ENCODE measurements at regions not wholly inside any gene's neighbourhood (a gene's known extent, or its start where the extent isn't known, plus 50 kb on each side); places are given as distances from the start of the nearest gene placed in this dataset.
A peak's percentile ranks its signal among the peaks of the same experiment; 100 is the strongest.

DNA sequence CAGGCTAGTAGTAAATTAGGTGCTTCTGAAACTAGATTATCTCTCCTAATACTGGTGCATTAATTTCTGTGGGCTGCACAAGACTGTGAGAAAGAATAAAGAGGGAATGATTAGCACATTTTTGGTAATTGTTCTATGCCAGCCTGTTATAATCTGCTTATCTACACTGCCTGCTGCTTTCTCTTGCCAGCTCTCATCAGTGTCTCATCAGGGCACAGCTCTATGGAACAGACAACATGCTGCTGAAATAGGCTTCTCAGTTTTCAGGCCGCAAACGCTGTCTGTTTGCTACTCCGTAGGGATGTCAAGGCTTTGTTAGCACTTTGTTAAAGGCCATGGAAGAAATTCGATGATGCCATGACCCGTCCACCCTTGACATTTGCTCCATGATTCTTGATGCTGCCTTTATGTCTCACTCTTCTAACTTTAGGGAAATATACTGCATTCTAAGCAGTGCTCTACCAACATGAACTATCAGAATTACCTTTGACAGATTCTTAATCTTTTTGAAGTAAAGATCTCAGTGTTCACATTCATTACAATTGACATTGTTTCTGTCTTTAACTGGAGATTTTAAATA is 84.0 kb upstream of the PRR20A start:
- H3K9ac ChIP-seq (ENCODE audit: low read depth in 1 of 2, low read length in 2 of 2): no peak overlapping the region
- H3K27ac ChIP-seq (ENCODE audit: low read depth in 1 of 2, low read length in 2 of 2): no peak overlapping the region
- H3K4me3 ChIP-seq (ENCODE audit: low read depth in 1 of 3, low read length in 3 of 3): no peak overlapping the region
- H3K27me3 ChIP-seq (ENCODE audit: control insufficient read depth in 4 of 4, insufficient read depth in 4 of 4, low read length in 3 of 4): no peaks in the 10 kb centered on the region
- TF ChIP-seq, protein P1, sequence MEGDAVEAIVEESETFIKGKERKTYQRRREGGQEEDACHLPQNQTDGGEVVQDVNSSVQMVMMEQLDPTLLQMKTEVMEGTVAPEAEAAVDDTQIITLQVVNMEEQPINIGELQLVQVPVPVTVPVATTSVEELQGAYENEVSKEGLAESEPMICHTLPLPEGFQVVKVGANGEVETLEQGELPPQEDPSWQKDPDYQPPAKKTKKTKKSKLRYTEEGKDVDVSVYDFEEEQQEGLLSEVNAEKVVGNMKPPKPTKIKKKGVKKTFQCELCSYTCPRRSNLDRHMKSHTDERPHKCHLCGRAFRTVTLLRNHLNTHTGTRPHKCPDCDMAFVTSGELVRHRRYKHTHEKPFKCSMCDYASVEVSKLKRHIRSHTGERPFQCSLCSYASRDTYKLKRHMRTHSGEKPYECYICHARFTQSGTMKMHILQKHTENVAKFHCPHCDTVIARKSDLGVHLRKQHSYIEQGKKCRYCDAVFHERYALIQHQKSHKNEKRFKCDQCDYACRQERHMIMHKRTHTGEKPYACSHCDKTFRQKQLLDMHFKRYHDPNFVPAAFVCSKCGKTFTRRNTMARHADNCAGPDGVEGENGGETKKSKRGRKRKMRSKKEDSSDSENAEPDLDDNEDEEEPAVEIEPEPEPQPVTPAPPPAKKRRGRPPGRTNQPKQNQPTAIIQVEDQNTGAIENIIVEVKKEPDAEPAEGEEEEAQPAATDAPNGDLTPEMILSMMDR (IDR thresholded peaks at IDR 0.05; ENCODE audit: low read depth, low read length, missing input control): no peak
- TF ChIP-seq SP1 (IDR thresholded peaks at IDR 0.05) (no peak), RXRA (IDR thresholded peaks at IDR 0.05) (no peak)
- TF ChIP-seq, protein P2, sequence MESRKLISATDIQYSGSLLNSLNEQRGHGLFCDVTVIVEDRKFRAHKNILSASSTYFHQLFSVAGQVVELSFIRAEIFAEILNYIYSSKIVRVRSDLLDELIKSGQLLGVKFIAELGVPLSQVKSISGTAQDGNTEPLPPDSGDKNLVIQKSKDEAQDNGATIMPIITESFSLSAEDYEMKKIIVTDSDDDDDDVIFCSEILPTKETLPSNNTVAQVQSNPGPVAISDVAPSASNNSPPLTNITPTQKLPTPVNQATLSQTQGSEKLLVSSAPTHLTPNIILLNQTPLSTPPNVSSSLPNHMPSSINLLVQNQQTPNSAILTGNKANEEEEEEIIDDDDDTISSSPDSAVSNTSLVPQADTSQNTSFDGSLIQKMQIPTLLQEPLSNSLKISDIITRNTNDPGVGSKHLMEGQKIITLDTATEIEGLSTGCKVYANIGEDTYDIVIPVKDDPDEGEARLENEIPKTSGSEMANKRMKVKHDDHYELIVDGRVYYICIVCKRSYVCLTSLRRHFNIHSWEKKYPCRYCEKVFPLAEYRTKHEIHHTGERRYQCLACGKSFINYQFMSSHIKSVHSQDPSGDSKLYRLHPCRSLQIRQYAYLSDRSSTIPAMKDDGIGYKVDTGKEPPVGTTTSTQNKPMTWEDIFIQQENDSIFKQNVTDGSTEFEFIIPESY (IDR thresholded peaks at IDR 0.05): no peak
- TF ChIP-seq, protein P3, sequence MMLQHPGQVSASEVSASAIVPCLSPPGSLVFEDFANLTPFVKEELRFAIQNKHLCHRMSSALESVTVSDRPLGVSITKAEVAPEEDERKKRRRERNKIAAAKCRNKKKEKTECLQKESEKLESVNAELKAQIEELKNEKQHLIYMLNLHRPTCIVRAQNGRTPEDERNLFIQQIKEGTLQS (IDR thresholded peaks at IDR 0.05): no peak
- H3K9me3 ChIP-seq (ENCODE audit: control insufficient read depth in 4 of 4, low read length in 3 of 4): no peaks in the 10 kb centered on the region
- no peaks in the 10 kb centered on the region for H3K4me1 ChIP-seq (ENCODE audit: control insufficient read depth in 4 of 4, insufficient read depth in 4 of 4, low read length in 3 of 4)
- no peak for DNase-seq (ENCODE audit: low spot score)
- WGBS: 84% methylated on average over 5 of the region's 5 CpGs
- H3K36me3 ChIP-seq (ENCODE audit: control insufficient read depth in 4 of 4, insufficient read depth in 3 of 4, low read depth in 1 of 4, low read length in 3 of 4): no peaks in the 10 kb centered on the region

DNA sequence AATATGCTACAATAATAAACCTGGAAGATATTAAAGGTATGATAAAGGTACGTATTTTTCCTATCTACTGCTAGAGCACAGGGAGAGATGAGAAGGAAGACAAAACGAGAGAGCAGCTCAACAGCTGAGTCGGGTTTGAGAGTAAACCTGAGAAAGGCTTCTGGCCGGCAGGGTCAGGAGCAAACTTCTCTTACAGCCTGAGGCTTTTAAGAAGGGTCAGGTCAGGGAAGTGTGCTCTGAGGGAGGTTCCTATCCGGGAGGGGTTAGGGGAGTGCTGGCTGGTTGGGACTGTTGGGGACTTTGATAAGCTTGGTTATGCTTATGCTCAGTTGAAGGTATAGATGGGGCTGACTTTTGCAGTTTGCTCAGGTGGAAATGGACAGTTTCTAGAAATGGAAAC is 77.7 kb upstream of the PRR20A start:
- H3K36me3 ChIP-seq (ENCODE audit: control insufficient read depth in 4 of 4, insufficient read depth in 3 of 4, low read depth in 1 of 4, low read length in 3 of 4): no peaks in the 10 kb centered on the region
- H3K4me1 ChIP-seq (ENCODE audit: control insufficient read depth in 4 of 4, insufficient read depth in 4 of 4, low read length in 3 of 4): peaks cover 0 to 3% (median 0%) of the 10 kb centered on the region in 4 donors
- no peak for DNase-seq (ENCODE audit: low spot score)
- TF ChIP-seq GABPA (IDR thresholded peaks at IDR 0.05 in 1 of 2, conservative IDR thresholded peaks at IDR 0.05 in 1 of 2): no peak
- TF ChIP-seq FOXA2 (IDR thresholded peaks at IDR 0.05): no peak
- TF ChIP-seq, protein P3 (IDR thresholded peaks at IDR 0.05): no peak
- TF ChIP-seq EGR1 (IDR thresholded peaks at IDR 0.05; ENCODE audit: low read depth in 2 of 2): no peak
- no peak for TF ChIP-seq HNF4G (IDR thresholded peaks at IDR 0.05)
- no peak for TF ChIP-seq TAF1 (conservative IDR thresholded peaks at IDR 0.05)
- TF ChIP-seq FOXA1 (IDR thresholded peaks at IDR 0.05): no peak
- TF ChIP-seq NR2F2 (IDR thresholded peaks at IDR 0.05): no peak
- no peak for TF ChIP-seq RAD21 (IDR thresholded peaks at IDR 0.05)
- TF ChIP-seq, protein P2 (IDR thresholded peaks at IDR 0.05): no peak
- TF ChIP-seq, protein P4, sequence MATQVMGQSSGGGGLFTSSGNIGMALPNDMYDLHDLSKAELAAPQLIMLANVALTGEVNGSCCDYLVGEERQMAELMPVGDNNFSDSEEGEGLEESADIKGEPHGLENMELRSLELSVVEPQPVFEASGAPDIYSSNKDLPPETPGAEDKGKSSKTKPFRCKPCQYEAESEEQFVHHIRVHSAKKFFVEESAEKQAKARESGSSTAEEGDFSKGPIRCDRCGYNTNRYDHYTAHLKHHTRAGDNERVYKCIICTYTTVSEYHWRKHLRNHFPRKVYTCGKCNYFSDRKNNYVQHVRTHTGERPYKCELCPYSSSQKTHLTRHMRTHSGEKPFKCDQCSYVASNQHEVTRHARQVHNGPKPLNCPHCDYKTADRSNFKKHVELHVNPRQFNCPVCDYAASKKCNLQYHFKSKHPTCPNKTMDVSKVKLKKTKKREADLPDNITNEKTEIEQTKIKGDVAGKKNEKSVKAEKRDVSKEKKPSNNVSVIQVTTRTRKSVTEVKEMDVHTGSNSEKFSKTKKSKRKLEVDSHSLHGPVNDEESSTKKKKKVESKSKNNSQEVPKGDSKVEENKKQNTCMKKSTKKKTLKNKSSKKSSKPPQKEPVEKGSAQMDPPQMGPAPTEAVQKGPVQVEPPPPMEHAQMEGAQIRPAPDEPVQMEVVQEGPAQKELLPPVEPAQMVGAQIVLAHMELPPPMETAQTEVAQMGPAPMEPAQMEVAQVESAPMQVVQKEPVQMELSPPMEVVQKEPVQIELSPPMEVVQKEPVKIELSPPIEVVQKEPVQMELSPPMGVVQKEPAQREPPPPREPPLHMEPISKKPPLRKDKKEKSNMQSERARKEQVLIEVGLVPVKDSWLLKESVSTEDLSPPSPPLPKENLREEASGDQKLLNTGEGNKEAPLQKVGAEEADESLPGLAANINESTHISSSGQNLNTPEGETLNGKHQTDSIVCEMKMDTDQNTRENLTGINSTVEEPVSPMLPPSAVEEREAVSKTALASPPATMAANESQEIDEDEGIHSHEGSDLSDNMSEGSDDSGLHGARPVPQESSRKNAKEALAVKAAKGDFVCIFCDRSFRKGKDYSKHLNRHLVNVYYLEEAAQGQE (IDR thresholded peaks at IDR 0.05): no peak
- no peak for TF ChIP-seq HNF4A (conservative IDR thresholded peaks at IDR 0.05)
- no peak for TF ChIP-seq YY1 (IDR thresholded peaks at IDR 0.05)
- TF ChIP-seq, protein P5, sequence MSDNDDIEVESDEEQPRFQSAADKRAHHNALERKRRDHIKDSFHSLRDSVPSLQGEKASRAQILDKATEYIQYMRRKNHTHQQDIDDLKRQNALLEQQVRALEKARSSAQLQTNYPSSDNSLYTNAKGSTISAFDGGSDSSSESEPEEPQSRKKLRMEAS (IDR thresholded peaks at IDR 0.05): no peak
- no peak for TF ChIP-seq JUND (IDR thresholded peaks at IDR 0.05)
- TF ChIP-seq SP1 (IDR thresholded peaks at IDR 0.05): no peak
- 64% methylated on average over 5 of the region's 5 CpGs for WGBS
- no peaks in the 10 kb centered on the region for H3K27me3 ChIP-seq (ENCODE audit: control insufficient read depth in 4 of 4, insufficient read depth in 4 of 4, low read length in 3 of 4)
- no peak overlapping the region for H3K27ac ChIP-seq (ENCODE audit: low read depth in 1 of 2, low read length in 2 of 2)
- H3K9ac ChIP-seq (ENCODE audit: low read depth in 1 of 2, low read length in 2 of 2): no peak overlapping the region
- peak overlapping the region in 1 of 3 donors; percentile 28 for H3K4me3 ChIP-seq (ENCODE audit: low read depth in 1 of 3, low read length in 3 of 3)
- no peaks in the 10 kb centered on the region for H3K9me3 ChIP-seq (ENCODE audit: control insufficient read depth in 4 of 4, low read length in 3 of 4)
